Mucosa of descending colon (tissue), 3 donors: ENCODE measurements at regions not wholly inside any gene's neighbourhood (a gene's known extent, or its start where the extent isn't known, plus 50 kb on each side); places are given as distances from the start of the nearest gene placed in this dataset.
"Not testable (repeated sequence)": the region's sequence is repeated elsewhere in the genome, so short reads cannot be mapped to it uniquely, and the experiment has no call there.

Source experiments
- ATAC-seq: fragments of 200-7000 bp; cut with Tn5 transposase; one replicate; pipeline ENCODE4 v1.9.1; 2020; ENCODE audit warnings: mild to moderate bottlenecking, moderate library complexity
- DNase-seq, 3 donors: peaks; one replicate each; pipeline ENCODE4 v3.0.0-alpha.2; 2020
- H3K36me3 ChIP-seq: fragments of 200-600 bp; one replicate; pipeline ENCODE4 v1.8.0; 2021; ENCODE audit warnings: low read depth, mild to moderate bottlenecking
- H3K4me1 ChIP-seq: fragments of 200-600 bp; one replicate; pipeline ENCODE4 v1.8.0; 2021; ENCODE audit warnings: low read depth, mild to moderate bottlenecking
- H3K4me3 ChIP-seq: fragments of 200-600 bp; one replicate; pipeline ENCODE4 v1.8.0; 2021; ENCODE audit warnings: mild to moderate bottlenecking
- H3K9me3 ChIP-seq: fragments of 200-600 bp; one replicate; pipeline ENCODE4 v1.8.0; 2021; ENCODE audit warnings: mild to moderate bottlenecking
- CTCF ChIP-seq: fragments of 200-600 bp; IDR thresholded peaks from one replicate; pipeline ENCODE4 v1.8.0; 2022; ENCODE audit warnings: antibody characterized with exemption, mild to moderate bottlenecking
- intact Hi-C, 2 donors: fragments of 100-400 bp; cut with DNase I in 1 of 2; cut with micrococcal nuclease in 1 of 2; formaldehyde crosslinking; loops; one replicate each; pipeline versions ENCODE4 v1.11.0 to v1.11.1; 2022; cut with DNase I, micrococcal nuclease
- donor health status: DM: no; HTN: no; CAD: no; lungs with moderate emphysema.
- donor health status: DM: no; HTN: no; CAD: no.
- donor health status: DM: no; HTN: yes; CAD: no.

GRCh38 chr20:57977569-57977968 is 250.9 kb downstream of the ANKRD60 start:
- no peak for TF ChIP-seq CTCF
- Histone ChIP-seq H3K4me1 (no peaks in the 10 kb centered on the region), H3K36me3 (no peaks in the 10 kb centered on the region), H3K4me3 (no peak overlapping the region), H3K9me3 (no peaks in the 10 kb centered on the region)
- peak in 2 of 3 donors; percentile 34 to 59 for DNase-seq
- ATAC-seq = peak; percentile 48
- intact Hi-C loops = no loop called here

DNA sequence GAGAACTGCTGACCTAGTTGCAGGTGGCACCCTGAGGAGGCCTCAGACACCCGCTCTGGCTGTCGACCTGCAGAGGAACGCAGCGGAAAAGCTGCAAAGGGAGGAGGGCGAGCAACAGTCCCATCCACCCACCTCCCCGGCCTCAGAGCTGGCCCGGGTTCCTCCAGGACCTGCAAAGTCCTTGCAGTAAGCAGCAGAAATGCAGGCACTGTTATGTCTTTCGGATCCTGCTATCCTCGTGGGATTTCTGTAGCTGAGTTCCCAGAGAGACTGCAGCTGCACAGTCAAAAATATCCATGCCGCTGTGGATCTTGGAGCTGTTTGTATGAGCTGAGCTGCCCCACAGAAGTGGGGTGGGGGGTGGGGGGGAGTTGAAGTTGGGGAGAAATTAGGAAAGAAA is 251.3 kb downstream of the ANKRD60 start:
- H3K36me3 ChIP-seq = no peaks in the 10 kb centered on the region
- no peaks in the 10 kb centered on the region for H3K9me3 ChIP-seq
- ATAC-seq = no peak
- no peaks in the 10 kb centered on the region for H3K4me1 ChIP-seq
- intact Hi-C loops = no loop called here
- no peak for DNase-seq
- H3K4me3 ChIP-seq = no peak overlapping the region
- TF ChIP-seq CTCF = no peak

- Histone ChIP-seq H3K4me3 (no peak overlapping the region), H3K36me3 (no peaks in the 10 kb centered on the region), H3K9me3 (no peaks in the 10 kb centered on the region), H3K4me1 (no peaks in the 10 kb centered on the region)
- intact Hi-C loops = no loop called here
- DNase-seq (no peak), ATAC-seq (no peak)
- TF ChIP-seq CTCF = no peak
Observed at GRCh38 chr20:57974863-57975262, 253.6 kb downstream of the ANKRD60 start.

DNA sequence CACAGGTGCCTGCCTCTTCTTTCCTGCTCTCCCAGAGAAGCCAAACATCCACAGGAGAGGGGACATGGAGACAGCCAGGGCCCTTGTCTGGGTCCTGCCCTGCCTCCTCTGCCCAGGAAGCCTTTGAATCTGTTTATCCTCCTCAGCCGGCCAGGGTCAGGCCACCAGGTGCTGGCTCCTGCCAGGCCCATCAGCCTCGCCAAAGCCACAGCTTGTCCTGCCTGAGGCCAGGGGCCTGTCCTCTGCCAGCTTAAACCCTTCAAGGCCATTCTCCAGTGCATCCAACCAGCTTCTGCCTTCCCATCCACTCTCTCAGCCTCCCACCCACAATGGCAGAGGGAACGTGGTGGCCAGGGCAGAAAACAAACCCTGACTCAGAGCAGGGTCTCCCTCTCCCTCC is 254.6 kb downstream of the ANKRD60 start:
- no peaks in the 10 kb centered on the region for H3K36me3 ChIP-seq
- no peak overlapping the region for H3K4me3 ChIP-seq
- no peak for ATAC-seq
- DNase-seq = no peak
- H3K4me1 ChIP-seq = no peaks in the 10 kb centered on the region
- H3K9me3 ChIP-seq = no peaks in the 10 kb centered on the region
- TF ChIP-seq CTCF = no peak
- intact Hi-C loops = no loop called here

DNA sequence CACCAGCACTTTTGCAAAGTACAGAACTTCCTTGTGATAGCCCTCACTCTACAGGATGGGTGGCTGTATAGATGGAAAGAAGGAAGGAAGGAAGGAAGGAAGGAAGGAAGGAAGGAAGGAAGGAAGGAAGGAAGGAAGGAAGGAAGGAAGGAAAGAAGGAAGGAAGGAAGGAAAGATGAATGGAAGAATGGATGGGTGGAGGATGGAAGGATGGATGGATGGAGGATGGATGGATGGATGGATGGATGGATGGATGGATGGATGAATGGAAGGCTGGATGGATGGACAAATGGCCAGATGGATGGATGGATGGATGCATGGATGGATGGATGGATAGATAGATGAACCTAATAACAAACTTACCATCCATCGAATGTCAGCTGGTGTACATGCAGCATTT is 256.9 kb downstream of the ANKRD60 start:
- intact Hi-C loops, ATAC-seq, H3K36me3 ChIP-seq: not testable (repeated sequence)

DNA sequence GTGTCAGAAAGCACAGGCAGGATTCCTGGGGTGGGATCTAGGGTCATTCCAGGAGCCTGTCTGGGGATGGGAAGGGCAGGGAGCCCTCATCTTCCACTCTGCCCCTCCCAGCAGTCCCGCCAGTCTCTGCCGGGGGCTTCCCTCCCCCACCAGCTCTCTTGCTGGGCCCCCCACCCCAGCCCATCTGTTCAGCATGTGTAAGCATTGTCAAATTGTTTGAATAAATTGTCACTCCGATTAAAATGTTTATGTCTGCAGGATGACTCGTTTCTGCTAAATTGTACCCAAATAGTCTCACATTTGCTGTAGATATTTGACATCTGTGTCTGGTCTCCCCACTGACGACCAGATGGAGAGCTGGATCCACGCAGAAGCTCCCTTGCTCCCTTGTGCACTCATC is 257.6 kb downstream of the ANKRD60 start:
- no peak for ATAC-seq
- Histone ChIP-seq H3K4me1 (no peaks in the 10 kb centered on the region), H3K9me3 (no peaks in the 10 kb centered on the region), H3K36me3 (no peaks in the 10 kb centered on the region), H3K4me3 (no peak overlapping the region)
- TF ChIP-seq CTCF = no peak
- intact Hi-C loops = no loop called here
- no peak for DNase-seq

More for the DNA sequence above, 256.9 kb downstream of the ANKRD60 start:
- H3K9me3 ChIP-seq, DNase-seq, H3K4me3 ChIP-seq, H3K4me1 ChIP-seq: not testable (repeated sequence)
